DND-41 (cell line): ENCODE measurements at regions not wholly inside any gene's neighbourhood (a gene's known extent, or its start where the extent isn't known, plus 50 kb on each side); places are given as distances from the start of the nearest gene placed in this dataset.
"Not testable (repeated sequence)": the region's sequence is repeated elsewhere in the genome, so short reads cannot be mapped to it uniquely, and the experiment has no call there.

Experiments used
- ATAC-seq: fragments of 200-7000 bp; cut with Tn5 transposase; 3 replicates; pipeline ENCODE4 v1.9.1; 2021; ENCODE audit warnings: low read depth; ENCODE audit not compliant: insufficient read depth
- DNase-seq: peaks from one replicate; pipeline ENCODE4 v3.0.0-alpha.2; 2020
- H2AFZ ChIP-seq: 2 replicates; pipeline ENCODE4 v1.6.0; 2012; ENCODE audit warnings: low read depth, low read length
- H3K27ac ChIP-seq: 2 replicates; pipeline ENCODE4 v1.5.1; 2012; ENCODE audit warnings: low read length, inconsistent platforms
- H3K27me3 ChIP-seq: fragments of 200-600 bp; sonication (generic); 2 replicates; pipeline ENCODE4 v1.6.0; 2012; ENCODE audit warnings: low read length, mild to moderate bottlenecking, inconsistent platforms; ENCODE audit not compliant: insufficient read depth, poor library complexity
- H3K36me3 ChIP-seq: 2 replicates; pipeline ENCODE4 v1.5.1; 2012; ENCODE audit warnings: low read length, inconsistent platforms; ENCODE audit not compliant: insufficient read depth
- H3K4me1 ChIP-seq: 2 replicates; pipeline ENCODE4 v1.5.1; 2012; ENCODE audit warnings: mild to moderate bottlenecking, low read length; ENCODE audit not compliant: insufficient read depth
- H3K4me2 ChIP-seq: 2 replicates; pipeline ENCODE4 v1.6.0; 2012; ENCODE audit warnings: mild to moderate bottlenecking, moderate library complexity, low read length, inconsistent platforms; ENCODE audit not compliant: insufficient read depth
- H3K4me3 ChIP-seq, 2 experiments: fragments of 200-600 bp in 1 of 2; shearing (Covaris generic) in 1 of 2; 2 replicates each; pipeline ENCODE4 v1.5.1; 2012 to 2016; ENCODE audit warnings: inconsistent platforms in 2 of 2, low read length in 2 of 2, mild to moderate bottlenecking in 2 of 2, low read depth in 1 of 2, moderate library complexity in 1 of 2
- H3K79me2 ChIP-seq: 2 replicates; pipeline ENCODE4 v1.6.0; 2012; ENCODE audit warnings: low read length, inconsistent platforms; ENCODE audit not compliant: insufficient read depth
- H3K9ac ChIP-seq: 2 replicates; pipeline ENCODE4 v1.6.0; 2012; ENCODE audit warnings: low read depth, mild to moderate bottlenecking, inconsistent platforms, low read length, moderate library complexity
- H3K9me3 ChIP-seq: 2 replicates; pipeline ENCODE4 v1.5.1; 2012; ENCODE audit warnings: low read length, moderate library complexity, mild to moderate bottlenecking, inconsistent platforms; ENCODE audit not compliant: insufficient read depth, severe bottlenecking
- H4K20me1 ChIP-seq: 2 replicates; pipeline ENCODE4 v1.6.0; 2012; ENCODE audit warnings: low read length; ENCODE audit not compliant: insufficient read depth
- EZH2 ChIP-seq: IDR thresholded peaks from 3 replicates; pipeline ENCODE4 v1.6.1; 2012; ENCODE audit warnings: borderline replicate concordance, low read depth, mild to moderate bottlenecking, moderate library complexity, low read length, inconsistent platforms; ENCODE audit not compliant: severe bottlenecking
- TF ChIP-seq, protein P1 (sequence below): IDR thresholded peaks from 2 replicates; pipeline ENCODE4 v1.5.1; 2012; ENCODE audit warnings: borderline replicate concordance, low read length, moderate library complexity, mild to moderate bottlenecking; ENCODE audit not compliant: poor library complexity, severe bottlenecking; ENCODE audit errors: extremely low read depth

DNA sequence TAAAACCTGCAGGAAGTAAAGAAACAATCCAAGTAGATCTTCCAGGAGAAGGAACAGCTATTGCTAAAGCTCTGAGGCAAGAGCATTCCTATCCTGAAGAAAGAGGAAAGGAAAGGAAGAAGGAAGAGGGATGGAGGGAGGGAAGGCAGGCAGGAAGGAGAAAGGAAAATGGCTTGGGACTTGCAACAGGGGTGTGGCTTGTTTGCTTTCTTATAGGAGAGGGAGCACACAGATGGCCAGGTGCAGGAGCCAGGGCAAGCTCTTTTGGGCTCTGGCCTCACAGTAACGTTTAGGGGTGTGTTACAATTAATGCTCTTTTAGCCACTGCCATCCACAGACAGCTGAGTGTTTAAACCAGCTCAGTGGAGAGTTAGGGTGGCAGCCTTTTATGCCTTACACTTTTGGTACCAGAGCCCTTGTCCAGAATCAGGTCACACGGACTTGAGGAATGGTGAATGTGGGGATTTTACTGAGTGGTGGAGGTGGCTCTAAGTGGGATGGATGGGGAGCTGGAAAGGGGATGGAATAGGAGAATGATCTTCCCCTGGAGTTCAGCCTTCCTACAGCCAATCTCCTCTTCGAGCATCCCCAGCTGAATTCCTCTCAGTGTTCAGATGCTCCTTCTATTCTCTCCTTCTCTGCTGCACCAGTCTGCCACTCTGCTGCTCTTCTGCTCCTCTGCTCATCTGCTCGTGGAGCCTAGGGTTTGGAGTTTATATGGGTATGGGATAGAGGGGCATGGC lies 108.7 kb upstream of the SLC39A10 start:
- DNase-seq, result no peak
- TF ChIP-seq, protein P1, sequence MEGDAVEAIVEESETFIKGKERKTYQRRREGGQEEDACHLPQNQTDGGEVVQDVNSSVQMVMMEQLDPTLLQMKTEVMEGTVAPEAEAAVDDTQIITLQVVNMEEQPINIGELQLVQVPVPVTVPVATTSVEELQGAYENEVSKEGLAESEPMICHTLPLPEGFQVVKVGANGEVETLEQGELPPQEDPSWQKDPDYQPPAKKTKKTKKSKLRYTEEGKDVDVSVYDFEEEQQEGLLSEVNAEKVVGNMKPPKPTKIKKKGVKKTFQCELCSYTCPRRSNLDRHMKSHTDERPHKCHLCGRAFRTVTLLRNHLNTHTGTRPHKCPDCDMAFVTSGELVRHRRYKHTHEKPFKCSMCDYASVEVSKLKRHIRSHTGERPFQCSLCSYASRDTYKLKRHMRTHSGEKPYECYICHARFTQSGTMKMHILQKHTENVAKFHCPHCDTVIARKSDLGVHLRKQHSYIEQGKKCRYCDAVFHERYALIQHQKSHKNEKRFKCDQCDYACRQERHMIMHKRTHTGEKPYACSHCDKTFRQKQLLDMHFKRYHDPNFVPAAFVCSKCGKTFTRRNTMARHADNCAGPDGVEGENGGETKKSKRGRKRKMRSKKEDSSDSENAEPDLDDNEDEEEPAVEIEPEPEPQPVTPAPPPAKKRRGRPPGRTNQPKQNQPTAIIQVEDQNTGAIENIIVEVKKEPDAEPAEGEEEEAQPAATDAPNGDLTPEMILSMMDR, result no peak
- TF ChIP-seq EZH2, result no peak
- Histone ChIP-seq H3K4me3 (0 out of 4 replicates have a peak overlapping the region, but pooled peaks of 1 of the 2 experiments have one; percentile 1), H3K36me3 (peaks cover 7% of the 10 kb centered on the region; the same call in 1 of the 2 replicates), H3K9me3 (peaks cover 18% of the 10 kb centered on the region), H3K27me3 (no peaks in the 10 kb centered on the region), H3K4me2 (no peak overlapping the region), H3K27ac (peak overlapping the region; percentile 67), H3K4me1 (peaks cover 38% of the 10 kb centered on the region), H3K79me2 (no peaks in the 10 kb centered on the region), H3K9ac (no peak overlapping the region), H4K20me1 (no peaks in the 10 kb centered on the region), H2AFZ (peak overlapping the region; percentile 36; the same call in 1 of the 2 replicates)
- ATAC-seq, result no peak

DNA sequence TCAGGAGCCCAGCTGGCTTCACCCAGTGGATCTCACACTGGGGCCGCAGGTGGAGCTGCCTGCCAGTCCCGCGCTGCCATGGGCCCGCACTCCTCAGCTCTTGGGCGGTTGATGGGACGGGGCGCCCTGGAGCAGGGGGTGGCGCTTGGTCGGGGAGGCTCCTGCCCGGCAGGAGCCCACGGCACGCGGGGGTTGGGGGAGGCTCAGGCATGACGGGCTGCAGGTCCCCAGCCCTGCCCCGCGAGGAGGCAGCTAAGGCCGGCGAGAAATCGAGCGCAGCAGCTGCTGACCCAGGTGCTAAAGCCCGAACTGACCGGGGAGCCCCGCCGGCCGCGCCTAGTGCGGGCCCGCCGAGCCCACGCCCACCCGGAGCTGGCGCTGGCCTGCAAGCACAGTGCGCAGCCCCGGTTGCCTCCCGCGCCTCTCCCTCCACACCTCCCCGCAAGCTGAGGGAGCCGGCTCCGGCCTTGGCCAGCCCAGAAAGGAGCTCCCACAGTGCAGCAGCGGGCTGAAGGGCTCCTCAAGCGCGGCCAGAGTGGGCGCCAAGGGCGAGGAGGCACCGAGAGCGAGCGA lies 109.7 kb upstream of the SLC39A10 start:
- not testable (repeated sequence) for H3K9ac ChIP-seq, H3K4me3 ChIP-seq, H2AFZ ChIP-seq, DNase-seq, H3K36me3 ChIP-seq, H4K20me1 ChIP-seq, ATAC-seq, H3K27me3 ChIP-seq, H3K79me2 ChIP-seq, H3K4me2 ChIP-seq
- Histone ChIP-seq H3K9me3 (peaks cover 18% of the 10 kb centered on the region), H3K4me1 (peaks cover 38% of the 10 kb centered on the region), H3K27ac (peak overlapping the region; percentile 77; the same call in 1 of the 2 replicates)

GRCh38 chr2:195545811-195546210 lies 111.2 kb upstream of the SLC39A10 start:
- no peaks in the 10 kb centered on the region for H3K79me2 ChIP-seq
- no peak overlapping the region for H3K4me3 ChIP-seq
- no peaks in the 10 kb centered on the region for H3K27me3 ChIP-seq
- DNase-seq, result peak; percentile 38
- no peak; the same call in 2 of the 3 replicates for ATAC-seq
- no peaks in the 10 kb centered on the region for H4K20me1 ChIP-seq
- peaks cover 7% of the 10 kb centered on the region; the same call in 1 of the 2 replicates for H3K36me3 ChIP-seq
- peak overlapping the region; percentile 19 for H3K9ac ChIP-seq
- peak overlapping the region; percentile 77 for H3K27ac ChIP-seq
- TF ChIP-seq, protein P1, result no peak
- TF ChIP-seq EZH2, result no peak
- peaks cover 18% of the 10 kb centered on the region for H3K9me3 ChIP-seq
- no peak overlapping the region for H3K4me2 ChIP-seq
- H2AFZ ChIP-seq, result peak overlapping the region; percentile 45; the same call in 1 of the 2 replicates
- peaks cover 42% of the 10 kb centered on the region for H3K4me1 ChIP-seq
